IMR-90 (cell line): ENCODE measurements at regions not wholly inside any gene's neighbourhood (a gene's known extent, or its start where the extent isn't known, plus 50 kb on each side); places are given as distances from the start of the nearest gene placed in this dataset.

Experiments used
- ATAC-seq: fragments of 200-7000 bp; cut with Tn5 transposase; 2 replicates; pipeline ENCODE4 v1.9.1; 2020; ENCODE audit warnings: low read depth, mild to moderate bottlenecking, moderate library complexity
- BruUV-seq: library from RNA; stranded (reverse); fragments of 400-500 nt; replicated peaks from 2 replicates; lab custom pipeline; 2021; lab: Mats Ljungman, UMichigan
- CTCF ChIA-PET: fragments of 300-600 bp; formaldehyde crosslinking; extraction: SDS; loops from one replicate; lab custom pipeline; 2021; ENCODE audit warnings: antibody characterized with exemption; lab: Yijun Ruan, JAX
- POLR2A ChIA-PET: fragments of 300-600 bp; sonication (Branson Sonifier 250); formaldehyde crosslinking; loops from one replicate; lab custom pipeline; 2022; ENCODE audit warnings: antibody characterized with exemption; ENCODE audit not compliant: unreplicated experiment; lab: Charles Lee
- DNase-seq: peaks from one replicate; pipeline ENCODE4 v3.0.0; 2013
- H2AFZ ChIP-seq: replicated peaks from 2 replicates; pipeline ENCODE3; 2013; ENCODE audit warnings: low read length, mild to moderate bottlenecking; ENCODE audit not compliant: poor library complexity
- H2AK5ac ChIP-seq: 2 replicates; pipeline ENCODE4 v1.6.1; 2013; ENCODE audit warnings: low read depth, low read length, inconsistent platforms
- H2AK9ac ChIP-seq: replicated peaks from 2 replicates; pipeline ENCODE3; 2013; ENCODE audit warnings: mild to moderate bottlenecking, low read depth, low read length, moderate library complexity; ENCODE audit not compliant: poor library complexity
- H2BK120ac ChIP-seq: 2 replicates; pipeline ENCODE4 v1.6.1; 2013; ENCODE audit warnings: low read depth, low read length, inconsistent platforms
- H2BK15ac ChIP-seq: 3 replicates; pipeline ENCODE4 v1.6.1; 2013; ENCODE audit warnings: low read depth, low read length, inconsistent platforms
- H2BK20ac ChIP-seq: 2 replicates; pipeline ENCODE4 v1.6.1; 2013; ENCODE audit warnings: low read depth, mild to moderate bottlenecking, inconsistent platforms, low read length, moderate library complexity
- H2BK5ac ChIP-seq: 2 replicates; pipeline ENCODE4 v1.6.1; 2013; ENCODE audit warnings: mild to moderate bottlenecking, low read depth, low read length, inconsistent platforms; ENCODE audit not compliant: poor library complexity, severe bottlenecking
- H3K14ac ChIP-seq: replicated peaks from 2 replicates; pipeline ENCODE4 v1.6.1; 2013; ENCODE audit warnings: low read depth, low read length, inconsistent platforms
- H3K18ac ChIP-seq: 2 replicates; pipeline ENCODE4 v1.6.1; 2013; ENCODE audit warnings: low read depth, low read length, control low read depth
- H3K23ac ChIP-seq: 2 replicates; pipeline ENCODE4 v1.6.1; 2013; ENCODE audit warnings: low read depth, low read length, inconsistent platforms
- H3K27ac ChIP-seq: 2 replicates; pipeline ENCODE4 v1.5.1; 2013; ENCODE audit warnings: mild to moderate bottlenecking, control low read depth, low read length; ENCODE audit not compliant: insufficient read depth
- H3K27me3 ChIP-seq: 2 replicates; pipeline ENCODE4 v1.6.1; 2013; ENCODE audit warnings: low read length; ENCODE audit not compliant: control insufficient read depth, insufficient read depth
- H3K36me3 ChIP-seq: 2 replicates; pipeline ENCODE4 v1.6.1; 2013; ENCODE audit warnings: low read length, mixed read lengths; ENCODE audit not compliant: control insufficient read depth, insufficient read depth
- H3K4ac ChIP-seq: 2 replicates; pipeline ENCODE4 v1.6.1; 2013; ENCODE audit warnings: low read depth, low read length, inconsistent platforms
- H3K4me1 ChIP-seq: 2 replicates; pipeline ENCODE4 v1.6.1; 2013; ENCODE audit warnings: low read length, mixed read lengths; ENCODE audit not compliant: control insufficient read depth, insufficient read depth
- H3K4me2 ChIP-seq: 2 replicates; pipeline ENCODE4 v1.6.1; 2013; ENCODE audit warnings: low read depth, mild to moderate bottlenecking, control low read depth, low read length, moderate library complexity
- H3K4me3 ChIP-seq: 2 replicates; pipeline ENCODE4 v1.5.1; 2013; ENCODE audit warnings: low read depth, mild to moderate bottlenecking, control low read depth, low read length, moderate library complexity; ENCODE audit not compliant: insufficient read depth
- H3K56ac ChIP-seq: 2 replicates; pipeline ENCODE4 v1.6.1; 2013; ENCODE audit warnings: low read length, inconsistent platforms; ENCODE audit not compliant: insufficient read depth; ENCODE audit errors: extremely low read depth
- H3K79me1 ChIP-seq, 2 experiments: 2 replicates each; pipeline ENCODE4 v1.6.1; 2013; ENCODE audit warnings: low read length in 2 of 2, inconsistent platforms in 1 of 2, low read depth in 1 of 2
- H3K9ac ChIP-seq: 2 replicates; pipeline ENCODE4 v1.6.1; 2013; ENCODE audit warnings: low read depth, low read length, control low read depth
- H3K9me1 ChIP-seq: 2 replicates; pipeline ENCODE4 v1.6.1; 2013; ENCODE audit warnings: low read length, inconsistent platforms; ENCODE audit not compliant: insufficient read depth
- H3K9me3 ChIP-seq: 2 replicates; pipeline ENCODE4 v1.6.1; 2013; ENCODE audit warnings: low read length; ENCODE audit not compliant: control insufficient read depth, insufficient read depth
- H4K20me1 ChIP-seq: 2 replicates; pipeline ENCODE4 v1.6.1; 2013; ENCODE audit warnings: low read length, inconsistent platforms; ENCODE audit not compliant: insufficient read depth
- H4K5ac ChIP-seq: 2 replicates; pipeline ENCODE4 v1.6.1; 2013; ENCODE audit warnings: mild to moderate bottlenecking, low read depth, low read length, control low read depth
- H4K8ac ChIP-seq, 2 experiments: 2 replicates each; pipeline ENCODE4 v1.6.1; 2013; ENCODE audit warnings: low read depth in 2 of 2, low read length in 2 of 2, control low read depth in 1 of 2, inconsistent platforms in 1 of 2
- H4K91ac ChIP-seq: 2 replicates; pipeline ENCODE4 v1.6.1; 2013; ENCODE audit warnings: low read depth, low read length, inconsistent platforms; ENCODE audit not compliant: insufficient read depth
- BHLHE40 ChIP-seq: fragments of 150-350 bp; IDR thresholded peaks from 2 replicates; pipeline ENCODE4 v1.6.1; 2016; ENCODE audit warnings: mild to moderate bottlenecking, low read depth, low read length
- CEBPB ChIP-seq: IDR thresholded peaks from 2 replicates; pipeline ENCODE4 v1.6.1; 2012; ENCODE audit warnings: low read depth, low read length, improper control_type of control experiment
- CHD1 ChIP-seq: IDR thresholded peaks from 2 replicates; pipeline ENCODE4 v1.6.1; 2012; ENCODE audit warnings: low read depth, low read length, improper control_type of control experiment
- CTCF ChIP-seq: conservative IDR thresholded peaks from 2 replicates; pipeline ENCODE4 v1.5.1; 2012; ENCODE audit warnings: mild to moderate bottlenecking, low read depth, low read length, improper control_type of control experiment
- ELK1 ChIP-seq: fragments of 150-350 bp; IDR thresholded peaks from 2 replicates; pipeline ENCODE4 v1.6.1; 2016; ENCODE audit warnings: low read depth, mild to moderate bottlenecking, low read length, moderate library complexity, borderline replicate concordance
- FOS ChIP-seq: fragments of 150-350 bp; IDR thresholded peaks from 2 replicates; pipeline ENCODE4 v1.6.1; 2016; ENCODE audit warnings: low read depth, low read length
- MAZ ChIP-seq: IDR thresholded peaks from 2 replicates; pipeline ENCODE4 v1.6.1; 2012; ENCODE audit warnings: low read depth, mild to moderate bottlenecking, low read length, improper control_type of control experiment, moderate library complexity, borderline replicate concordance
- MXI1 ChIP-seq: IDR thresholded peaks from 2 replicates; pipeline ENCODE4 v1.6.1; 2012; ENCODE audit warnings: low read depth, mild to moderate bottlenecking, low read length, moderate library complexity, borderline replicate concordance
- NFE2L2 ChIP-seq: fragments of 150-350 bp; IDR thresholded peaks from 2 replicates; pipeline ENCODE4 v1.6.1; 2016; ENCODE audit warnings: low read depth, mild to moderate bottlenecking, low read length
- POLR2A ChIP-seq: IDR thresholded peaks from 2 replicates; pipeline ENCODE4 v1.6.1; 2012; ENCODE audit warnings: mild to moderate bottlenecking, low read depth, low read length
- RAD21 ChIP-seq: IDR thresholded peaks from 2 replicates; pipeline ENCODE4 v1.6.1; 2012; ENCODE audit warnings: low read length, improper control_type of control experiment
- RCOR1 ChIP-seq: IDR thresholded peaks from 2 replicates; pipeline ENCODE4 v1.6.1; 2012; ENCODE audit warnings: mild to moderate bottlenecking, low read length, improper control_type of control experiment; ENCODE audit not compliant: insufficient replicate concordance
- RFX5 ChIP-seq: IDR thresholded peaks from 2 replicates; pipeline ENCODE4 v1.8.0; 2012; ENCODE audit warnings: low read depth, mild to moderate bottlenecking, low read length, moderate library complexity
- SMC3 ChIP-seq: fragments of 150-350 bp; IDR thresholded peaks from 2 replicates; pipeline ENCODE4 v1.6.1; 2016; ENCODE audit warnings: low read depth, mild to moderate bottlenecking, antibody characterized with exemption, low read length, moderate library complexity
- WGBS, 2 experiments: methylation state at CpG; one replicate each; pipeline versions ENCODE4 v1.1.5 to v1.1.7; 2013; ENCODE audit warnings: missing lambda C conversion rate in 2 of 2; ENCODE audit not compliant: insufficient read length in 1 of 2; ENCODE audit errors: extremely low coverage in 2 of 2; 5-methylcytosine and 5-hydroxymethylcytosine counted together
- dilution Hi-C: fragments of 300-500 bp; cut with HindIII; formaldehyde crosslinking; loops from one replicate; pipeline ENCODE4 v1.14.3; 2018; ENCODE audit warnings: low sequenced_read_pairs; ENCODE audit not compliant: unreplicated experiment
- in situ Hi-C: fragments of 300-500 bp; cut with MboI; formaldehyde crosslinking; loops from 3 replicates; pipeline ENCODE4 v1.14.3; 2019; ENCODE audit warnings: low sequenced_read_pairs, inconsistent platforms, mixed read lengths
- intact Hi-C: fragments of 100-400 bp; cut with micrococcal nuclease; formaldehyde crosslinking; loops from 2 replicates; pipeline ENCODE4 v1.10.0; 2022

- Histone ChIP-seq H3K27ac (no peak overlapping the region), H2BK120ac (no peak overlapping the region), H3K14ac (no peak overlapping the region), H2BK20ac (no peak overlapping the region), H2BK15ac (no peak overlapping the region), H4K8ac (no peak overlapping the region), H3K4ac (no peak overlapping the region), H4K91ac (no peak overlapping the region), H3K27me3 (no peaks in the 10 kb centered on the region), H3K4me2 (no peak overlapping the region), H3K23ac (no peak overlapping the region), H4K5ac (no peak overlapping the region), H2BK5ac (no peak overlapping the region), H3K9ac (no peak overlapping the region), H3K36me3 (no peaks in the 10 kb centered on the region), H3K4me3 (no peak overlapping the region), H3K9me3 (peaks cover 51% of the 10 kb centered on the region), H2AFZ (no peak overlapping the region), H2AK9ac (no peak overlapping the region), H4K20me1 (no peaks in the 10 kb centered on the region), H3K56ac (no peak overlapping the region), H3K18ac (no peak overlapping the region), H3K79me1 (no peaks in the 10 kb centered on the region), H3K4me1 (no peaks in the 10 kb centered on the region), H3K9me1 (no peaks in the 10 kb centered on the region), H2AK5ac (no peak overlapping the region)
- intact Hi-C loops: no loop called here
- in situ Hi-C loops: no loop called here
- ATAC-seq: no peak
- no peak for TF ChIP-seq BHLHE40
- no peak for TF ChIP-seq RAD21
- no peak for TF ChIP-seq RFX5
- no peak for TF ChIP-seq CEBPB
- no peak for TF ChIP-seq CHD1
- no peak for TF ChIP-seq FOS
- no peak for TF ChIP-seq NFE2L2
- TF ChIP-seq POLR2A: no peak
- no peak for TF ChIP-seq ELK1
- TF ChIP-seq MAZ: no peak
- no peak for TF ChIP-seq MXI1
- no peak for TF ChIP-seq RCOR1
- no peak for TF ChIP-seq CTCF
- no peak for TF ChIP-seq SMC3
- POLR2A ChIA-PET: no interaction called here
- dilution Hi-C loops: no loop called here
- WGBS, 2 experiments: no CpG with 5 or more reads among the region's 6 CpGs
- CTCF ChIA-PET: no interaction called here
- BruUV-seq: no TSS peak
- no peak for DNase-seq
Observed at GRCh38 chr6:170041526-170041925, 249.4 kb downstream of the DLL1 start.
